Upper lobe of left lung (tissue), 6 donors: ENCODE measurements at regions not wholly inside any gene's neighbourhood (a gene's known extent, or its start where the extent isn't known, plus 50 kb on each side); places are given as distances from the start of the nearest gene placed in this dataset.

Experiments used
- ATAC-seq, 2 donors: fragments of 200-7000 bp; cut with Tn5 transposase; one replicate each; pipeline ENCODE4 v1.9.1; 2022; ENCODE audit warnings: mild to moderate bottlenecking in 2 of 2, moderate library complexity in 2 of 2; ENCODE audit not compliant: low FRiP score in 2 of 2
- DNase-seq, 2 donors: peaks; one replicate each; pipeline ENCODE4 v3.0.0-alpha.2; 2019 to 2020
- H3K27ac ChIP-seq, 4 donors: fragments of 200-600 bp; sonication (generic); one replicate each; pipeline ENCODE4 v1.5.1; 2016 to 2019
- H3K27me3 ChIP-seq, 4 donors: fragments of 200-600 bp; sonication (generic); one replicate each; pipeline ENCODE4 v1.5.1; 2017 to 2019
- H3K36me3 ChIP-seq, 4 donors: fragments of 200-600 bp; sonication (generic); one replicate each; pipeline ENCODE4 v1.5.1; 2016 to 2019
- H3K4me1 ChIP-seq, 4 donors: fragments of 200-600 bp; sonication (generic); one replicate each; pipeline ENCODE4 v1.5.1; 2018 to 2019
- H3K4me3 ChIP-seq, 4 donors: fragments of 200-600 bp; sonication (generic); one replicate each; pipeline ENCODE4 v1.5.1; 2017 to 2019; ENCODE audit warnings: mild to moderate bottlenecking in 2 of 4, moderate library complexity in 1 of 4
- H3K9me3 ChIP-seq, 4 donors: fragments of 200-600 bp; sonication (generic); one replicate each; pipeline ENCODE4 v1.5.1; 2018 to 2019
- EP300 ChIP-seq, 4 donors: sonication (generic); formaldehyde crosslinking; IDR thresholded peaks; one replicate each; pipeline ENCODE4 v1.5.1; 2017; ENCODE audit warnings: antibody characterized with exemption in 4 of 4, control low read depth in 2 of 4
- POLR2A ChIP-seq, 4 donors: fragments of 450-650 bp; IDR thresholded peaks; one replicate each; pipeline ENCODE4 v1.5.1; 2016 to 2017; ENCODE audit warnings: antibody characterized with exemption in 4 of 4, mild to moderate bottlenecking in 2 of 4
- POLR2AphosphoS5 ChIP-seq, 2 donors: sonication (generic); formaldehyde crosslinking; IDR thresholded peaks; one replicate each; pipeline ENCODE4 v1.5.1; 2017; ENCODE audit warnings: antibody characterized with exemption in 2 of 2
- WGBS, 2 donors: methylation state at CpG; one replicate each; pipeline ENCODE4 v1.1.5; 2017 to 2018; 5-methylcytosine and 5-hydroxymethylcytosine counted together
- TF ChIP-seq, protein P1 (sequence below), 6 experiments: fragments of 450-650 bp in 4 of 6; fragments of 200-600 bp in 2 of 6; sonication (generic) in 2 of 6; IDR thresholded peaks; one replicate each; pipeline ENCODE4 v1.5.1; 2016 to 2019; ENCODE audit warnings: antibody characterized with exemption in 6 of 6
- donor health status: DM: no; HTN: no; CAD: no; lungs with moderate emphysema.
- donor health status: DM: no; HTN: yes; CAD: no; lungs with severe emphysema.

DNA sequence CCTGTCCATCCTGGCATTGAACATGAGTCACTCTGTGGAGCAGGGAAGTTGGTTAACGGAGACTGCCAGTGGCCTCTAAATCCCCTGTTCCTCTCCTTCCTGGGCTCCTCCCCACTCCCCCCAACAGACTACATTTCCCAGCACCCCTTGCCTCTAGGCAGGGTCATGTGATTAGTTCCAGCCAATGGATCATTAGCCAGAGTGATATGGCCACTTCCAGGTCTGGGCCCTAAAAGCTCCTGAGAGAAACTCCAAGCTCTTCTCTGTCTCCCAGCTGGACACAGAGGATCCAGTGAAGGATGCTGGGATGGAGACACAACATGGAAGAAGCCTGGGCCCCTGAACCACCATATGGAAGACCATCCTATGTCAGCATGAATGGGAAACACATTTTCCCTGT is 54.4 kb upstream of the RFLNA start:
- no peak overlapping the region for H3K4me3 ChIP-seq
- WGBS, 2 donors, result 60 to 92% methylated on average over 1 of the region's 1 CpG
- H3K4me1 ChIP-seq, result peaks cover 0 to 4% (median 0%) of the 10 kb centered on the region in 4 donors
- no peak for TF ChIP-seq POLR2A (IDR thresholded peaks at IDR 0.05)
- TF ChIP-seq, protein P1, sequence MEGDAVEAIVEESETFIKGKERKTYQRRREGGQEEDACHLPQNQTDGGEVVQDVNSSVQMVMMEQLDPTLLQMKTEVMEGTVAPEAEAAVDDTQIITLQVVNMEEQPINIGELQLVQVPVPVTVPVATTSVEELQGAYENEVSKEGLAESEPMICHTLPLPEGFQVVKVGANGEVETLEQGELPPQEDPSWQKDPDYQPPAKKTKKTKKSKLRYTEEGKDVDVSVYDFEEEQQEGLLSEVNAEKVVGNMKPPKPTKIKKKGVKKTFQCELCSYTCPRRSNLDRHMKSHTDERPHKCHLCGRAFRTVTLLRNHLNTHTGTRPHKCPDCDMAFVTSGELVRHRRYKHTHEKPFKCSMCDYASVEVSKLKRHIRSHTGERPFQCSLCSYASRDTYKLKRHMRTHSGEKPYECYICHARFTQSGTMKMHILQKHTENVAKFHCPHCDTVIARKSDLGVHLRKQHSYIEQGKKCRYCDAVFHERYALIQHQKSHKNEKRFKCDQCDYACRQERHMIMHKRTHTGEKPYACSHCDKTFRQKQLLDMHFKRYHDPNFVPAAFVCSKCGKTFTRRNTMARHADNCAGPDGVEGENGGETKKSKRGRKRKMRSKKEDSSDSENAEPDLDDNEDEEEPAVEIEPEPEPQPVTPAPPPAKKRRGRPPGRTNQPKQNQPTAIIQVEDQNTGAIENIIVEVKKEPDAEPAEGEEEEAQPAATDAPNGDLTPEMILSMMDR (IDR thresholded peaks at IDR 0.05), result no peak
- no peak for TF ChIP-seq EP300 (IDR thresholded peaks at IDR 0.05)
- TF ChIP-seq POLR2AphosphoS5 (IDR thresholded peaks at IDR 0.05), result no peak
- no peaks in the 10 kb centered on the region for H3K36me3 ChIP-seq
- DNase-seq (no peak), ATAC-seq (no peak)
- no peak overlapping the region for H3K27ac ChIP-seq
- H3K9me3 ChIP-seq, result no peaks in the 10 kb centered on the region
- H3K27me3 ChIP-seq, result no peaks in the 10 kb centered on the region

DNA sequence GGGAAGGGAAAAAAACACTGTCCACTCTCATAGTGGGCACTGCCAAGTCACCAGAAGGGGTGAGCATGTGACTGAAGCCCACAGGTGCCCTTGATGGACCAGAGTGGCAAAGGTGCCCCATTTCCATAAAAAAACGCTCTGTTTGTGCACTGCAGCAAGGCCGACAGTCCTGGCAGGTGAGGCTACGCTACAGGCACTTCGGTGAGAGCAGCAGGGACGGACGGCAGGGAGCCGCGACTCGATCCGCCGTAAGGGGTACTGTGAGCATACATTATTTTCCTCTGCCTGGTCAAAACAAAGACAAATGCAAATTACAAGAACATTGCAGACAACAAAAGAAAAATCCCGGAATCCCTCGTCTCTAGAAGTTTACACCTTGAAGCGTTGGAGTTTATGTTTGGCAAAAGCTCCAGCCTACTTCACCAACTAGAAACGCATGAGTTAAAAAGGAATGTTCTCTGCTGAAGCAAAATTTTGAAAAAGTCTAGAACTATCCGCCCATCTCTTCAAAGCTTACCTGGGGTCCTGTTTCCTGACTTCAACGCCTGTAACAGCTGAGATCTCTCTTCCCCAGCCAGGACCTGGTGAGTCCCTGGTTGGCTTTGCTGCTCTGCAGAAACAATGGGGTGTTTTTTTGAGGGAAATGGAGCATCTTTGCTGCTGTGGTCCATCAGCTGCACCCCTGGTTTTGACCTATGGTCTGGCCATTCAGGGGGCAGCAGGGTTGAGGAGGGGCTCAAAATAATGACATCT is 52.9 kb upstream of the RFLNA start:
- H3K36me3 ChIP-seq, result no peaks in the 10 kb centered on the region
- H3K27ac ChIP-seq, result no peak overlapping the region
- DNase-seq (no peak), ATAC-seq (no peak)
- H3K9me3 ChIP-seq, result peaks cover 0 to 9% (median 6%) of the 10 kb centered on the region in 4 donors
- H3K4me3 ChIP-seq, result no peak overlapping the region
- TF ChIP-seq POLR2A (IDR thresholded peaks at IDR 0.05) (no peak), EP300 (IDR thresholded peaks at IDR 0.05) (no peak), POLR2AphosphoS5 (IDR thresholded peaks at IDR 0.05) (no peak)
- TF ChIP-seq, protein P1 (IDR thresholded peaks at IDR 0.05), result no peak
- 85 to 90% methylated on average over 17 of the region's 17 CpGs for WGBS, 2 donors
- no peaks in the 10 kb centered on the region for H3K27me3 ChIP-seq
- peaks cover 0 to 4% (median 0%) of the 10 kb centered on the region in 4 donors for H3K4me1 ChIP-seq

DNA sequence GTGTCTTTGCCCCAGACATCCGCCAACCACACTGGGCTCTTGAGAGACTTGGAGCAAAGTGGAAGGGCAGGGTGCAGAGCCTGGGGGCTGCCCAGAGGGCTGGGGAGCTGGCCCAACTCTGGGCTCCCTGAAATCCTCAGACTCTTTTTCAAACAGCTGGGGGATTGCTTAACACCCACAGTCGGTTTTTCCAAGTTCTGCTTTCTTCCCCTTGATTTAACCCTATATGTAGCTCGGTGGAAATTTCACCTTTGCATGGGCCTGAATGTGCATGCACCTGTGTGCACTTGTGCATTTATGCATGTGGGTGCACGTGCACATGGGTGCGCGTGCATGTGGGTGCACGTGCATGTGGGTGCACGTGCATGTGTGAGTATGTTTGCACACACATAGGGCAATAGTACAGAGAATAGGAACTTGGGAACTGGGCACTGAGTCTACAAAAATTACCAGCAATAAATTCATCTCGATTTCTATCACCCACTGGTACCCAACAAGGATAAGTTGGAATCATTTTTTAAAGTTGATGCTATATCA is 52.3 kb upstream of the RFLNA start:
- DNase-seq (no peak), ATAC-seq (peak in 1 of 2 donors; percentile 38)
- Histone ChIP-seq H3K4me1 (peaks cover 0 to 4% (median 0%) of the 10 kb centered on the region in 4 donors), H3K9me3 (peaks cover 0 to 15% (median 7%) of the 10 kb centered on the region in 4 donors), H3K36me3 (no peaks in the 10 kb centered on the region), H3K4me3 (no peak overlapping the region), H3K27me3 (no peaks in the 10 kb centered on the region), H3K27ac (no peak overlapping the region)
- TF ChIP-seq, protein P1 (IDR thresholded peaks at IDR 0.05), result no peak
- no peak for TF ChIP-seq EP300 (IDR thresholded peaks at IDR 0.05)
- WGBS, 2 donors, result 62 to 69% methylated on average over 9 of the region's 9 CpGs

DNA sequence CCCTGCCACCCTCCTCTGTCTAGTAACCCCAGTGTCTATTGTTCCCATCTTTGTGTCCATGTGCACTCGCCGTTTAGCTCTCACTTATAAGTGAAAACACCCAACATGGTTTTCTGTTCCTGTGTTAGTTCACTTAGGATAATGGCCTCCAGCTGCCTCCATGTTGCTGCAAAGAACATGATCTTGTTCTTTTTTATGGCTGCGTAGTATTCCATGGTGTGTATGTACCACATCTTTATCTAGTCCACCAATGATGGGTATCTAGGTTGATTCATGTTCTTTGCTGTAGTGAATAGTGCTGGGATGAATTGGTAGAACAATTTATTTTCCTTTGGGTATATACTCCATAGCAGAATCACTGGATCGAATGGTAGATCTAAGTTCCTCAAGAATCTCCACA is 51.0 kb upstream of the RFLNA start:
- 97 to 98% methylated on average over 4 of the region's 4 CpGs for WGBS, 2 donors

More for the DNA sequence above, 51.0 kb upstream of the RFLNA start:
- ATAC-seq (no peak), DNase-seq (no peak)
- Histone ChIP-seq H3K4me3 (no peak overlapping the region), H3K27me3 (no peaks in the 10 kb centered on the region), H3K36me3 (no peaks in the 10 kb centered on the region), H3K4me1 (peaks cover 0 to 4% (median under 1%) of the 10 kb centered on the region in 4 donors), H3K27ac (no peak overlapping the region), H3K9me3 (peaks cover 0 to 15% (median 7%) of the 10 kb centered on the region in 4 donors)
- TF ChIP-seq EP300 (IDR thresholded peaks at IDR 0.05), result no peak
- no peak for TF ChIP-seq POLR2A (IDR thresholded peaks at IDR 0.05)
- no peak for TF ChIP-seq POLR2AphosphoS5 (IDR thresholded peaks at IDR 0.05)
- TF ChIP-seq, protein P1 (IDR thresholded peaks at IDR 0.05), result no peak
